ENCODE measurements at regions not wholly inside any gene's neighbourhood (a gene's known extent, or its start where the extent isn't known, plus 50 kb on each side); places are given as distances from the start of the nearest gene placed in this dataset.

GRCh38 chr11:128161994-128162393 is 425.4 kb downstream of the ETS1 start:
- TF ChIP-seq PAX8 (IDR thresholded peaks at IDR 0.05) (no peak), JUNB (IDR thresholded peaks at IDR 0.05) (no peak), HDGF (IDR thresholded peaks at IDR 0.05) (no peak), ZBTB33 (IDR thresholded peaks at IDR 0.05) (no peak), DPF2 (IDR thresholded peaks at IDR 0.05) (no peak), ZNF592 (IDR thresholded peaks at IDR 0.05) (no peak), MAX (IDR thresholded peaks at IDR 0.05; ENCODE audit: low read depth, low read length) (no peak), CUX1 (IDR thresholded peaks at IDR 0.05; ENCODE audit: insufficient replicate concordance, low read depth, low read length) (no peak), CTCF (IDR thresholded peaks at IDR 0.05 in 2 of 3, conservative IDR thresholded peaks at IDR 0.05 in 1 of 3; ENCODE audit: control insufficient read depth in 2 of 3, extremely low read depth in 1 of 3, insufficient read depth in 1 of 3, low read depth in 3 of 3, low read length in 3 of 3) (no peak), KDM1A (IDR thresholded peaks at IDR 0.05; ENCODE audit: borderline replicate concordance) (no peak), ESRRA (IDR thresholded peaks at IDR 0.05; ENCODE audit: low read length) (no peak), NBN (IDR thresholded peaks at IDR 0.05) (no peak)

Measured in GM12878 (cell line).